Activated CD4-positive, alpha-beta T cell treated with anti-CD3 and anti-CD28 coated beads, Interleukin-2, amount 50 U/mL, for 1 hour (primary cell): ENCODE measurements at regions not wholly inside any gene's neighbourhood (a gene's known extent, or its start where the extent isn't known, plus 50 kb on each side); places are given as distances from the start of the nearest gene placed in this dataset.

ENCODE experiments used
- DNase-seq: peaks from one replicate; pipeline ENCODE4 v3.0.0-alpha.2; 2020

DNA sequence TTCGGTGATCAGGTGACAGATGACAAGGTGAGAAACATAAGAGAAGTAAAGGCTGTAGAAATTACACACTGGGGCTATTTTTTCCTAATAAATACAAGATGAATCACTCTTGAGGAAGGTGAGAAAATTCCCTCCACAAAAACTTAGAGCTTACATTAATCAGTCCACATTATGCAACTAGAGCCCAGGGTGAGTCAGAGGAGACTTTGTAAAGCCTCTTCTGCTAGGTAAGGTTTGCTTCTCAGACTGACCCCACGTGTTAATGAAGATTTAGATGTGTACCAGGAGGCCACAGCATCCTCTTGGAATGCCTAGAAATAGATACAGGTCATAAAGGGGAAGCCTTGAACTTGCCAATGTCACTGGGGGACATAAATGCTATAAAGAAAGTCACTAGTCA, 396.0 kb upstream of the SMIM31 start:
- no peak for DNase-seq

DNA sequence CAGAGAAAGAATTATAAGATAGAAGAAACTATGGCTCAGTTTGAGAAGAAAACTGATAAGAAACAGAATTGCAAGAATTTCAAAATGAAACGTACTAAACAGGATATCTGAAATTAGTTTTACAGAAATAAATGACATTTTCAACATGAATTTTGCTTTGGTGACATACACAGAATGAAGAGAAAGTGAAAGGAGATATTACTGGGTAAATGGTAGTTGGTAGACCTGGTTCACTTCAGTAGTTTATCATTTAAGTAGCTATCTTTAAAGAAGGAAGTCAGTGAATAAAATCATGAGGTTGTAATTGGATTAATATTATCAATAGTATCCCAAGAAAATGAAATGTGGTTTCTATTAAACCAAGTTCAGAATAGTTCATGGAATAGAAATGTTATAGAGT, 395.5 kb upstream of the SMIM31 start:
- DNase-seq = no peak

DNA sequence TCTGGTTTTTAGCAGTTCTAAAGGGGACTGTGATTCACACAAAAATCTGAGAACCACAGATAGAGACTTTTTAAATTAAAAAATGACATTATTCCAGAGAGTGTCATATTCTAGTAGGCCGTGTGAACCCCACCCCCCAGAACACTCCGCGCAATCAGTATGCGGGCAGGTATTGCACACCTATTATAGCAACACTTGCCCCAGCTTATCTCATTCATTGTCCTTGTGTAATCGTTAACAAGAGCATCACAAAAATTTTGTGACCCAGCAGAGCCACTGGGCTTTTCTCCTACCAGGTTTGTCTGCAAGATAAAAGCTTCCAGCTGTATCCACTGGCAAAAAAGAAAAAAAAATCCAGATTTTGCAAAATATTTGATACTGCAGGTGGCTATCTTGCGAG, 394.1 kb upstream of the SMIM31 start:
- no peak for DNase-seq

DNA sequence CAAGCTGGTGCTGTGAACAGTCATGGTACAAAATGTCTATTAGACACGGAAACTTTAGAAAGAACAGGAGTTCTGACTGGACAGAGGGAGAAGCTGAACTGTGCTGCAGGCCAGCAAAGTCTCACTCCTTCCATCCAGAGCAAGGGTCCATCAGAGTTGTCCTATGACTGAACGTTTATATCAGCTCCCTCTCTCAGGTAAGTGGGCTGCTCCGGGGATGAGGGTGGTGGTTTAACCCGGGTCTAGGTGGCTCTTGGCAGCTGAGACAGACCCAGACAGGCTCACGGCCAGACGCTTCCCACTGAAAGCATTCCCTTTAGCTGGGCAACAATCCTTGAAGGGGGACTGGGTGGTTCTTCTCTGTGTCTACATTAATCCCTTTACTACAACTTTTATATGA, 385.0 kb upstream of the SMIM31 start:
- no peak for DNase-seq

DNA sequence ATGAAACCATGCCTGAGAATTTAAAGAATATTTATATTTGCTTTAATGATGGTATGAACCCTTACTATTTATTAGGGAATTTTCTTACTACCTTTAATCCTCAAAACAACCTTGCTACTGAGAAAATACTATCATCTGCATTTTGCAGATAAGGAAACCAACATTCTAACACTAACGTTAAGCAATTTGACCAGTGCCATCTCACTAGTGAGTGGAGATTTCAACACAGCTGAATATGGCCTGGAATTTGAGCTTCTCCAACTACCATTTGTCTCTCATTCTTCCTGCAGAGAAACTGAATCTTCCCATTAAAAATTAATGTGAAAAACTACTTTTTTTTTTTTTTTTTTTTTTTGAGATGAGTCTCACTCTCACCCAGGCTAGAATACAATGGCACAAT, 380.9 kb upstream of the SMIM31 start:
- DNase-seq = no peak

DNA sequence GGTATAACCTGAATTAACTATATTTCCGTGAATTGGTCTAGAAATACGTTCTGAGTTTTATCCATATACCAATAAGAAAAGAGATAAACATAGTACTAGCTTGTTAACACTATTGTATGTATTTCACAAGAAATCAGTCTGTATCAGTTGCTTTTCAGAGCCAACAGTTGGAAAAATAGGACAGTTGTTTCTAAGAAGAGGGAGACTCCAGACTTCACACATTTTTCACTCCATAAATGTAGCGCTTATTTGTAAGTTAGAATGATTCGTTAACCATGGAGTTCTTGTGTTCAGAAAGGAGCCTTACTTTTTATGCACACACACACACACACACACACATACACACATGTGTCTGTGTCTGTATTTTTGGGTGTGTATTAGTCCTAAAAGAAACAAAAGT, 376.7 kb upstream of the SMIM31 start:
- no peak for DNase-seq

DNA sequence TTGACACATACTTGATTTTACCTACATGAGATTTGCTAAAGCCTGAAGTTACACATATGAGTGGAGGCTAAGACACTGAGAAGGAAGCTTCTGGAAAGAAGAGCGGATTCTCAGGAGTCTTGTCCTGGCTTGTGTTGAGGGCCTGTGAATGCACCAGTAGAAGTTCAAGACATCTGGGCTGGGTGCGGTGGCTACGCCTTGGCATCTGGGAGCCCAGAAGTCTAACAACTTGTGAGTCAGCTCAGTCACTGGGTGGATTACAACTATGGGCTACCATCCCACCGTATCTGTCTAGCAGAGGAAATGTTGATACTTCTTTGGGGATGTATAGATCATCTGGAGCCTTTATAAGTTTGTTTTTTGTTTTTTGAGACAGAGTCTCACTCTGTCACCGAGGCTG, 375.6 kb upstream of the SMIM31 start:
- no peak for DNase-seq

DNA sequence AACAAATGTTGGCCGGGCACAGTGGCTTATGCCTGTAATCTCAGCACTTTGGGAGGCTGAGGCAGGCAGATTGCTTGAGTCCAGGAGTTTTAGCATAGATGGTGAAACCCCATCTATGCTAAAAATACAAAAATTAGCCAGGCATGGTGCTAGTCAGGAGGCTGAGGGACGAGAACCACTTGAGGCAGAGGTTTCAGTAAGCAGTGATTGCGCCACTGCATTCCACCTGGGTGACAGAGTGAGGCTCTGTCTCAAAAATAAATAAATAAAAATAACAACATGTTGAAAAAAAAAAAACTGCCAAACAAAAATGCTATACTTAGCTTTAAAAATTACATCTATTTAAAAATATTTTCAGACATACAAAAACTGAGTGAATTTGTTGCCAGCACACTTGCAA, 374.2 kb upstream of the SMIM31 start:
- DNase-seq = no peak

DNA sequence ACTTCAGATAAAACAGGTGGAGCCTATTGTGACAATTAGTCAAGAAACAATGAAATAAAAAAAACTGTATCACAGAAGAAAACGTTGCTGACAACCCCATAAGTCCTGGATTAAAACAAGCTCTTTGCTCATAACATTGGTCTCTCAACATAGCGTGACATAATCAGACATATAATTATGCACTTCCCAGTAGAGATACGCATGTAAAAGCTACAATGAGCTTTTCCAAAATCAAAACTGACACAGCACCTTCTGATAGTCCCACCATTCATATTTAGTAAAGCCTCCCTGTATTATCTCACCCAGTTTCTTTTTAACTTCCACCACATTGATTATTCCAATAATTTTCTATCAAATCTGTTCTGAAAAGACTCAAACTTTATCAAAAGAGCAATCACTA, 372.1 kb upstream of the SMIM31 start:
- no peak for DNase-seq

DNA sequence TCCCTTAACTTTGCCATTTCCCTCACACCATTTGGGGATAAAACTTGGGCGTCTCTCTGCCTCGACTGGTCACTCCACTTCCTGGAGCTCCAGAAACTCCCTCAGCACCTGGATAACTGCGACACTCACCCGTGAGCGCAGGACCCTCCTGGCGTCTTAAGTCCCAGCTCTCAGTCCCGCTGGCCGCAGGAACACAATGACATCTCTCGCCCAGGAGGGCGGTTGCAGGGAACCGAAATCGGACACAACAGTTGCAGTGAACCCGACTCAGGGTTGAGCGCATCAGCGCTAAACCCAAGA, 370.9 kb upstream of the SMIM31 start:
- no peak for DNase-seq

DNA sequence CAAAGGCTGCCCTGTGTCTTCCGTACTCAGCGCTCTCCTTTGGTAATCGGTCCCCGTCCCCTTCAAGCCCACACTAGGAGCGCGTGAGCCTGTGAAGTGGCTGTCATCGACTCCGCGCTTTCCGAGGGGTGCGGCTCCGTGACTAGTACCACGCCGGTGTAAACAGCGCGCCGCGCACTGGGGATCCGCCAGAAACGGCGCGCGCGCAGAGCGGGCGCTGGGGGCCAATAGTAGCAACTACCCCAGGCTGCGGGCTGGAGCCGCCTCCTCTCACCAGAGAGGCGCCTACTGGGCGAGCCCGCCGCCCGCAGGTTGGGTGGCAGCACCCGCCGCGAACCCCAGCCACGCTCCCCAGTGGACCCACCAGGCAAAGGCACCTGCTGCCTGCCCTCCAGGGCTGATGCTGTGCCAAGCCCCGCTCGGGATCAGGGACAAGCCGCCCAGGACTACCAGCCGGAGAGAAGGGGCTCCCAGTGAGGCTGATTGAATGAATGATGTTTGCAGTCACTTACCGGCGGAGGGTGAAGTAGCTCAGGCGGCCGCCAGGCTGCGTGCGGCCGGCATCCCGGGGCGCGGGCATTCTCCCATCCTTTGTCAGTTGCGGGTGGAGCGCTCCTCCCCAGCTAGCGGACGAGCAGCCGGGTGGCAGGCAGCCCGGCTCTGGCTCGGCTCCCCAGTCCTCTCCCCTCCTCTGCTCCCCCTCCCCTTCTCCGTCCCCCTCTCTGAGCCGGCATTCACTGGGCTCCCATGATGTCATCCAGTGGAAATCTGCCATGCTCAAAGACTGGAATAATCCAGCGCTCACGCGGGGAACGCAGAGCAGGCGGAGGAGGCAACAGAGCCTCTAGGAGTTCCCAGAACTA, 370.3 kb upstream of the SMIM31 start:
- no peak for DNase-seq

DNA sequence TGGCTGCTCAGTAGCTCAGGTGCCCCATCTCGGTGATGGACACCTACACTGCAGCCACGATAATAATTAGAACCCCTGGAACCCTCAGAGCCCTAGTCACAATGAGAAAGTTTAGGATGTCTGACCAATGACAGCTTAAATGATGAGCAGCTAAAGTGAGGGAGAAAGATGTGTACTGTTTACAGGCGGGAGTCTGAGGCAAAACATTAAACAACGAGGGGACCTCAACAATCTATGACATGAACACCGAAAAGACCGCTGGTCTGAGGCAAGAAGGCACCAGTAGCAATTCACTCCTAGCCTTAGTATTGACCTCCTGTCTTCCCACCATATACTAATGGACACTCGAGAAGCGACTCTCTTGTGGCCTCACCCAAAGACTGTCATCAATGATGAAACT, 369.5 kb upstream of the SMIM31 start:
- no peak for DNase-seq

DNA sequence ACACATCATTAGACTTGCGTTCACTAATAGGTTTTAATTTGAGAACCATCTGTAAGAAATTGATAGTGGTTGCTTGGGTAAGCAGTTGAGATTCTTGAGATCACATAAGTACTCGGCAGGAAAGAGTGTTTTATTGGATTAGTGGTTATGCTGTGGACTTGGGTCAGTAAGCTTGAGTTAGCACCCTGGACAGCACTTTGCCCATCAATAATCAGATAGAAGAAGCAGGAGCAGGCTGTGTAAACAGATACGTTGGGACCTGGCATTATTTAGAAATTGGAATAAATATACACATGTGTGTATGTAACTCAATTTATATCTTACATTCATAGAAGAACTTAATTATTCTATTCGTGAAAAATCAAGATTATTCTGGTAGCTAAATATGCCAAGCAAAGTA, 357.5 kb upstream of the SMIM31 start:
- no peak for DNase-seq

DNA sequence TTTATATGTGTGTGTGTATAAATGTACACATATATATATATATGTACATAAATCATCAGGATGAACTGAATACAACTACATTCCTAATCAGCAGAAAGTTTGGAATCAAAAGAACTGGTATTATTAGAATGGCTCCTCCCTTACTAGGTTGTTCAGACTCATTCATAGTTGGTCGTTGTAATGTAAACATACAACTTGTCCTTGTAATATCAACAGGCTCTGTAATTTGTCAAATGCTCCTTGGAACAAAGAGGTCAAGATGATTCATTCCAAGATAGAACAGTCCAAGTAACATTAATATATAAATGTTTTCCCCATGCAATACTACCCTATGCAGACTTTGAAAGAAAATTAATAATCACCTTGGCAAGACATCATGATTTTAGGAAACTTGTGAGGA, 351.4 kb upstream of the SMIM31 start:
- no peak for DNase-seq

DNA sequence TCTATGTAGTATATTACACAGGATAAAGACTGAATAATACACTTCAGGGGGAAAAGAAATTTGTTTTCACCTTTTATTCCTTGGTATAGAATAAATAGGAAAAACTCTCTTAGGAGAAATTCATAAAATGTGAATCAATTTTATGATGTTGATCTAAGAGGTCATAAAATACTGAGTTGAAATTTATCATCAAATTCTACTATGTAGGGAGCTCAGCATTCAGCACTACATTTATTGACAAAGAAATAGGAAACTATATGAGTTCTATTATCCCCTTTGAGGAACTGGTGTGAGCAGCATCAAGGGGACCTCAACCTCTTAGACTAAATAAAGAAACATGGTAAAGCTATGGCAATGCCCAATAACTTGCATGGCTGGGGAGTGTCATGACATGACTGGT, 348.2 kb upstream of the SMIM31 start:
- no peak for DNase-seq

DNA sequence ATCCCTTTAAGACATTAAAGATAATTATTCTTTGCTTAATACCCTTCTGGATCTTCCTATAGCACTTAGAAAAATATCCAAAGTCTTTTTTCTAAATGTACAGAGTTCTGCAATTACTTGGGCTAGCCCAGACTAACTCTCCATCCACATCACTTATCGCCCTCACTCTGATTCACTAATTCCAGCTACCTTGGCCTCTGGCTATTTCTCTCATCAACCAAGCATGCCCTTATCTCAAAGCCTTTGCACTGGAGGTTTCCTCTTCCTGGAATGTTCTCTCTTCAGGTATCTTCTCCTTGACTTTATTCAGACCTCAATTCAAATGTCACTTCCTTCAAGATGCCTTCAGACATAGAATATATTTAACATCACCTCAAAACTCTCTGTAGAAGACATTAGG, 345.1 kb upstream of the SMIM31 start:
- DNase-seq = no peak

DNA sequence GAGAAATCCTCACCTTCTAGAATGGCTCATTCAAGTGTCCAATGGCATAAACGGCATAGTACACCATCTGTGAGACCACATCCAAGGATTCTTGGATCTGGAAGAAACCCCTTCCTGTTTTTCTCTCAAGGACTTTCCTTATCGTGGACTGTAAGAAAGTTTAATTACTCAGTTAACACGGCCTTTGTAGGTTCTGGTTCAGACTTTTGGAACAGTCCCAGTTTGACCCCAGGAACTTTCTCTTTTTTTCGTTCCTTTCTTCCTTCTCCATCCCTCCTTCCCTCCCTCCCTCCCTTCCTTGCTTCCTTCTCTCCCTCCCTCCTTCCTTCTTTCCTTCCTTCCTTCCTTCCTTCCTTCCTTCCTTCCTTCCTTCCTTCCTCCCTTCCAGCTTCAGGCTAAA, 343.5 kb upstream of the SMIM31 start:
- no peak for DNase-seq

DNA sequence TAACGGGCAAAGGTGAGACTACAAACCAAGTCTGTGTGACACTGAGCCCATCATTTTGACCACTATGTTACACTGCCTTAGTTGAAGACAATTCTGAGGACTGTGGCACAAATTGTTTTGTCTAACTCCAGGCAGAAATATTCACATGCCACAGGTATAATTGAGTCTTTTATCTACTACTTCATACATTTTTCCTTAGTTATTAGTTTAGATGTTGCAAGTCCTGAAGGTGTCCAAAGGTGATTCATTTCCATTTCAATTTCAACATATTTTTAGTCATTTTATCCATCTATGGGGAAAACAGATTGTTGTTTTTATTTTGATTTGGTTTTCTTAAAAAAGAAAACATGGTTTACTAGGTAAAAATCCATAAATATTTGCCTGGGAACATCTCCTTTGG, 341.7 kb upstream of the SMIM31 start:
- DNase-seq = no peak

DNA sequence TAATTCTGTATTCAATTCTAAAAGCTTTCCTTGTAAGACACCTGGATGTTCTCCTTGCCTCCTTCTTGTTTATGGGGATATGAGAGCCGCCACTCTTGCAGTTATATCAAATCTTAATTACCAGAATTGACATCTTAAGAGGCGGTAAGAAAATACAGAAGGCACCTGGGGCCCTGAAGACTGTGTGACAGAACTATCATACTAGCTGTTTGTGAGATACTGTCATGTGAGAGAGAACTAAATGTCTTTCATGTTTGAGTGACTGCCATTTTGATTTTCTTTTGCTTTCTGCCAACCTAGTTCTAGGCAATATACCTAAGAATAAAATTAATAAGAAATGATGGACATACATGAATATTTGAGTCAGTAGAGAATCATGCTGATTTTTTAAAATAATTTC, 340.2 kb upstream of the SMIM31 start:
- DNase-seq = no peak

DNA sequence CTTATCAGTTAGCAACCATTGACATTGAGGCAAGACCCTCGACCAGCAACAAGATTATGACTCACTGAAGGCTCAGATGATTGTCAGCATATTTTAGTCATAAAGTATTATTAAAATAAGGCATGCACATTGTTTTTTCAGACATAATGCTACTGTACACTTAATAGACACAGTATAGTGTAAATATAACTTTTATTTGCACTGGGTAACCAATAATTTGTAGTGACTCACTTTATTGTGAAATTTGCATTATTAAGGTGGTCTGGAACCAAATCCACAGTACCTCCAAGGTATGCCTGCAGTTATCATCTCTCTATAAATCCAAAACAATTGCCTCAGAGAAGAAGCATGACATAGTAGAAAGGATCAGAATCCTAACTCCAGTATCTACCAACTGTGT, 330.1 kb upstream of the SMIM31 start:
- no peak for DNase-seq

DNA sequence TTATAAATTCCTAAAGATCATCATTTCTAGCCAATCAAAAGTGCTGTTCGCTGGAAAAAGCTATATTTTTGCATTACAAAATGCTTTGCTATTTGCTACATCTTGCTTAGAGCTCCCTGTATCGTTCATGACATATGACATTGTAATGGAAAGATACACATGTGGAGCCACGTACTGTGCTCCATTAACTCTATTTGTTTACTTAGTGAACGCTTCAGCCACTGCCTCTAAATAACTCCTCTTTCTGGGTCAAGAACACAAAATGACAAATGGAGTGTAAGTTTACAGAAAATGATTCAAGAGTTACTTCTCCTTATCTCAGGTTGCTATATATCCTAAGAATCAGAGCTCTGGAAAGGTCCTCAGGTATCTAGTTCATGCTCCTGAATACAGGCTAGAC, 329.1 kb upstream of the SMIM31 start:
- no peak for DNase-seq

DNA sequence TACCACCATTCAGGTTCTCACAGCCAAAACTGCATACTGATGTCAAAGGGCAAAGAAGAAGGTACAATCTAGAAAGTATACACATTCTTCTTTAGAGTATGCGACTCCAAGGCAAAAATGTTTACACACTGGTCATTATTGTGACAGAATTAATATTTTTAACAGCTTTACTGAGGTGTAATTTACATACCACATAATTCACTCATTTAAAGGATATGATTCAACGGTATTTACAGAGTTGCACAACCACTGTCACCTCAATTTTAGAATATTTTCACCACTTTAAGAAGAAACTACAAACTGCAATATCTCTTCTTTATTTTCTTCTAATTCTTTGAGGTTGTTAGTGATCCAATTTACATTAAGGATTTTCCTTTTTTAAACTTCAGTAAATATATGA, 325.4 kb upstream of the SMIM31 start:
- DNase-seq = no peak

DNA sequence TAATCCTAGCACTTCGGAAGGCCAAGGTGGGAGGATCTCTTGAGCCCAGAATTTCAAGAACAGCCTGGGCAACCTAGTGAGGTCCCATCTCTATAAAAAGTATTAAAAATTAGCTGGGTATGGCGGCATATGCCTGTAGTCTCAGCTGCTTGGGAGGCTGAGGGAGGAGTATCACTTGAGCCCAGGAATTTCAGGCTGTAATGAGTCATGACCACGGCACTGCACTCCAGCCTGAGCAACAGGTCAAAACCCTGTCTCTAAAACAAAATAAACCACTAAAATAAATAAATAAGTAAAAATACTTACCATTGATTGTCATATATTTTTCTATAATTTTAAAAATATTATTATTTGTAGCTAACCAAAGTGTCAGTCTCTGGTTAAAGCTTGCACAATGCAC, 315.6 kb upstream of the SMIM31 start:
- no peak for DNase-seq

DNA sequence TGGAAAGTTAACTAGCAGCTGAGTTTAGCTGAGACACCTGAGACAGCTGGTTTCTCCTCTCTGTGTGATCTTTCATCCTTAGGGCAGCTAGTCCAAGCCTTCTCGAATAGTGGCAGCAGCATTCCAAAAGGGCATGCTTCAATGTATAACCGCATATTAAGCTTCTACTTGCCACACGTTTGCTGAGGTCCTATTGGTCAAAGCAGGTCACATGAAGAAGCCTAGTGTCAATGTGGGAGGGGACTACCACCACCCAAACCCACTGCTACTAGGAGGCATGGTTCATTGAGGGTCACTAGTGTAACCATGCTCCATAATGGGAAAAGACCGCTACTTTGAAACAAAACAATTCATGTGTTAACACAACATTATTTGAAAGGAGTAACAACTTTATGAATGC, 314.9 kb upstream of the SMIM31 start:
- DNase-seq = no peak

DNA sequence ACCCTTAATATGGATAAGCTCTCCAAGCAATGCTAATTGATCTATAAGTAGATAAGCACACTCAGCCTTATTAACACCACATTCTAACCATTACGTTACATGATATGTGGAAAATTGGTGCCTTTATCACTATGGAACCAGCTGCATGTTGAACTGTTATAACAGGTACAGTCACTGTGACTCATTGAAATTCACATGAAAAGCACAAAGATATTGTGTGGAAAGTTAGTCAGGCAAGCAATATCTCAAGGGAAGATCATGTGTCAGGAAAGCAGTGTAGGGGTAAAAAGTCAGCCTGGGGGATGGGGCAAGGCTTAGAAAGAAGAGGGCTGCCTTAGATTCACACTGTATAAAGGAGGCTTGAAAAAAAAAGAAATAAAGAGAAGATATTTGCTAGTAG, 313.7 kb upstream of the SMIM31 start:
- DNase-seq = no peak

DNA sequence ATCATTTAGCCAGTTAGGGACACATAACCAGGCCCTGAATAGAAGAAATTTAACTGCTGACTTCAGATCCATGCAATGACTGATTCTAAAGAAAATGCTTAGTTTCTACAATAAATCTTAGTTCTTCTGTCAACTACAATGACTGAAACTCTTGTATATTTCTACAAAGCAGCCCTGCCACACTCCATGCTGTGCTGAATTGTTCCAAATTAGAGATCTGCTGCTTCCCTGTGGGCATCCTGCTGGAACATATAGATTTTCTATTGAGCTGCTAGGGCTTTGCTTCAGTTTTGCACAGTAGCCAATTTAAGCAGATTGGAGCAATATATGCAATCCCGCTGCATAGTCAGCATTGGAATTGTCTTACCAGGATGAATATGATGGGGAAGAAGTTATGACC, 312.8 kb upstream of the SMIM31 start:
- DNase-seq = no peak
